K562 (cell line): ENCODE measurements at regions not wholly inside any gene's neighbourhood (a gene's known extent, or its start where the extent isn't known, plus 50 kb on each side); places are given as distances from the start of the nearest gene placed in this dataset.

Experiments
- ATAC-seq: fragments of 200-7000 bp; cut with Tn5 transposase; 3 replicates; pipeline ENCODE4 v1.9.1; 2020; ENCODE audit warnings: moderate library complexity
- BruUV-seq: library from RNA; stranded (reverse); fragments of 400-500 nt; replicated peaks from 2 replicates; lab custom pipeline; 2021; lab: Mats Ljungman, UMichigan
- CTCF ChIA-PET: fragments of 300-600 bp; formaldehyde crosslinking; extraction: SDS; loops from one replicate; lab custom pipeline; 2021; ENCODE audit warnings: low intra/inter-chr PET ratio; lab: Yijun Ruan, JAX
- POLR2A ChIA-PET: fragments of 300-600, 350-650 bp; sonication (Branson Sonifier 250); formaldehyde crosslinking; extraction: SDS; loops from one replicate; lab custom pipeline; 2021; ENCODE audit warnings: antibody characterized with exemption, inconsistent platforms; lab: Yijun Ruan, JAX
- DNase-seq, 4 experiments: peaks; one replicate each; pipeline versions ENCODE4 v3.0.0 to v3.0.0-alpha.2; 2011 to 2018; ENCODE audit warnings: low spot score in 3 of 4, mixed read lengths in 3 of 4; ENCODE audit errors: extremely low read depth in 1 of 4
- FAIRE-seq: peaks from 2 replicates; lab custom pipeline; 2011; peaks lifted over from hg19 to GRCh38; lab: Jason Lieb, UNC
- H2AFZ ChIP-seq: 2 replicates; pipeline ENCODE4 v1.6.0; 2011; ENCODE audit warnings: low read depth, low read length, control low read depth, inconsistent platforms
- H3K27ac ChIP-seq: fragments of 200-600 bp; 3 replicates; pipeline ENCODE4 v1.8.0; 2011; ENCODE audit warnings: low read depth, mild to moderate bottlenecking, control low read depth, inconsistent platforms, low read length, moderate library complexity, mixed read lengths; ENCODE audit errors: extremely low read depth
- H3K27me3 ChIP-seq, 2 experiments: fragments of 300-600 bp in 1 of 2; 2 replicates in 1 of 2; 3 replicates in 1 of 2; pipeline versions ENCODE4 v1.6.0 to v1.8.0; 2011; ENCODE audit warnings: inconsistent platforms in 2 of 2, low read length in 2 of 2, mild to moderate bottlenecking in 1 of 2, mixed read lengths in 1 of 2, moderate library complexity in 1 of 2; ENCODE audit not compliant: control insufficient read depth in 2 of 2, insufficient read depth in 2 of 2
- H3K36me3 ChIP-seq: fragments of 300-600 bp; 3 replicates; pipeline ENCODE4 v1.8.0; 2011; ENCODE audit warnings: mild to moderate bottlenecking, low read length, inconsistent platforms; ENCODE audit not compliant: control insufficient read depth, insufficient read depth
- H3K4me1 ChIP-seq, 2 experiments: fragments of 200-600 bp in 1 of 2; replicated peaks in 1 of 2; 2 replicates in 1 of 2; 3 replicates in 1 of 2; pipeline versions ENCODE4 v1.5.1 to v1.8.0; 2011; ENCODE audit warnings: inconsistent platforms in 2 of 2, low read length in 2 of 2, mild to moderate bottlenecking in 1 of 2, mixed read lengths in 1 of 2, moderate library complexity in 1 of 2; ENCODE audit not compliant: control insufficient read depth in 2 of 2, insufficient read depth in 2 of 2
- H3K4me2 ChIP-seq: 2 replicates; pipeline ENCODE4 v1.6.1; 2011; ENCODE audit warnings: low read length, control low read depth, inconsistent platforms, mixed read lengths; ENCODE audit not compliant: insufficient read depth
- H3K4me3 ChIP-seq: fragments of 200-600 bp; sonication (generic), shearing (Covaris generic); 2 replicates; pipeline ENCODE4 v1.5.1; 2016; ENCODE audit warnings: control low read depth, inconsistent platforms
- H3K79me2 ChIP-seq: fragments of 200-600 bp; 3 replicates; pipeline ENCODE4 v1.8.0; 2011; ENCODE audit warnings: low read length, inconsistent platforms; ENCODE audit not compliant: control insufficient read depth, insufficient read depth
- H3K9ac ChIP-seq, 2 experiments: 2 replicates each; pipeline versions ENCODE4 v1.6.0 to v1.6.1; 2011; ENCODE audit warnings: low read depth in 2 of 2, low read length in 2 of 2, control low read depth in 1 of 2, inconsistent platforms in 1 of 2, mild to moderate bottlenecking in 1 of 2, mixed read lengths in 1 of 2; ENCODE audit not compliant: insufficient read depth in 1 of 2
- H3K9me1 ChIP-seq: one replicate; pipeline ENCODE4 v1.6.0; 2011; ENCODE audit warnings: inconsistent platforms, mild to moderate bottlenecking, low read length, moderate library complexity; ENCODE audit not compliant: control insufficient read depth, insufficient read depth
- H3K9me3 ChIP-seq: replicated peaks from 2 replicates; pipeline ENCODE4 v1.5.1; 2011; ENCODE audit warnings: low read depth, low read length, inconsistent platforms; ENCODE audit not compliant: control insufficient read depth, insufficient read depth
- H4K20me1 ChIP-seq: replicated peaks from 2 replicates; pipeline ENCODE4 v1.6.1; 2011; ENCODE audit warnings: low read length, inconsistent platforms, mixed read lengths; ENCODE audit not compliant: control insufficient read depth, insufficient read depth
- EZH2 ChIP-seq: IDR thresholded peaks from 2 replicates; pipeline ENCODE4 v1.6.1; 2012; ENCODE audit warnings: low read depth, mild to moderate bottlenecking, inconsistent platforms, low read length, borderline replicate concordance
- GTF2B ChIP-seq: IDR thresholded peaks from 2 replicates; pipeline ENCODE4 v1.6.1; 2011; ENCODE audit not compliant: insufficient read length; ENCODE audit errors: extremely low read depth
- IRF2 ChIP-seq: sonication (generic); formaldehyde crosslinking; IDR thresholded peaks from 2 replicates; pipeline ENCODE4 v1.8.1; 2022; ENCODE audit warnings: mild to moderate bottlenecking, missing genetic modification reagents
- MECOM ChIP-seq: fragments of 250-450 bp; sonication (Bioruptor Pico); IDR thresholded peaks from 2 replicates; pipeline ENCODE4 v1.8.0; 2022; ENCODE audit warnings: inconsistent platforms
- NR3C1 ChIP-seq: sonication (generic); formaldehyde crosslinking; IDR thresholded peaks from 2 replicates; pipeline ENCODE4 v1.8.1; 2022; ENCODE audit warnings: missing genetic modification reagents
- RBFOX2 ChIP-seq: fragments of 200-400 bp; formaldehyde crosslinking; IDR thresholded peaks from 2 replicates; pipeline ENCODE4 v1.6.1; 2017; ENCODE audit warnings: low read depth, mild to moderate bottlenecking, low read length, moderate library complexity
- REST ChIP-seq, 2 experiments: fragments of 450-650 bp; formaldehyde crosslinking in 1 of 2; IDR thresholded peaks; 2 replicates each; pipeline versions ENCODE4 v1.4.0 to v1.6.1; 2014 to 2020; ENCODE audit warnings: mild to moderate bottlenecking in 2 of 2, borderline replicate concordance in 1 of 2, low read depth in 1 of 2
- SMARCA4 ChIP-seq: fragments of 450-650 bp; IDR thresholded peaks from 2 replicates; pipeline ENCODE4 v1.6.1; 2016
- WGBS: fragments of 100-300 bp; shearing (Covaris generic); methylation state at CpG from one replicate; pipeline ENCODE4 v1.1.6; 2016; ENCODE audit warnings: low coverage, mixed read lengths; ENCODE audit not compliant: insufficient coverage; ENCODE audit errors: missing lambda C conversion rate; 5-methylcytosine and 5-hydroxymethylcytosine counted together
- in situ Hi-C: fragments of 300-500 bp; cut with MboI; formaldehyde crosslinking; loops from 4 replicates; pipeline ENCODE4 v1.15.0; 2018; ENCODE audit warnings: inconsistent platforms, mixed read lengths
- intact Hi-C: fragments of 100-400 bp; cut with micrococcal nuclease; formaldehyde crosslinking; loops from 2 replicates; pipeline ENCODE4 v1.14.2; 2022

DNA sequence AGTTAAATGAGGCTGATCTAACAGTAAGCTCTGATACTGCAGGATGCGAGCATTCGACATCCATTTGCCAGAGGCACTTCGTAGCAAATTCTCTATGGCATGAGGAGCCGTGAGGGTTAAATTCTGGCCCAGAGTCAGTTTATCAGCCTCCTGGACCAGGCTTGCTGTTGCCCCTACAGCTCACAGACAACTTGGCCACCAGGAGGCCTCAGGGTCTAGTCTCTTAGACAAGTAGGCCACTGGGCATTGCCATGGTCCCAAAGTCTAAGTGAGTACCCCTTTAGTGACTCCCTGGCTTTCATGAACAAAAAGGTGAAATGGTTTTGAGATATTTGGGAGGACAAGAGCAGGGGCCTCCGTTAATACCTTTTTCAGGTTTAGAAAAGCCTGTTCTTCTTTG, 178.0 kb upstream of the MBL2 start:
- Histone ChIP-seq H4K20me1 (no peaks in the 10 kb centered on the region), H3K4me2 (no peak overlapping the region), H3K36me3 (no peaks in the 10 kb centered on the region), H3K27me3 (no peaks in the 10 kb centered on the region), H3K9ac (no peak overlapping the region), H3K79me2 (no peaks in the 10 kb centered on the region), H2AFZ (no peak overlapping the region), H3K4me1 (no peaks in the 10 kb centered on the region), H3K9me1 (no peaks in the 10 kb centered on the region), H3K4me3 (no peak overlapping the region), H3K9me3 (no peaks in the 10 kb centered on the region), H3K27ac (no peak overlapping the region)
- DNase-seq (no peak), ATAC-seq (no peak), FAIRE-seq (no peak)
- in situ Hi-C loops: no loop called here
- POLR2A ChIA-PET: no interaction called here
- BruUV-seq: no TSS peak
- CTCF ChIA-PET: no interaction called here
- intact Hi-C loops: no loop called here
- 0% methylated on average over 5 of the region's 5 CpGs for WGBS
- TF ChIP-seq EZH2 (no peak), MECOM (CRISPR knock-in tag) (no peak), RBFOX2 (no peak), SMARCA4 (no peak), GTF2B (no peak), REST (IDR thresholded peaks at IDR 0.05; ENCODE audit: borderline replicate concordance) (no peak), REST (CRISPR knock-in tag; IDR thresholded peaks at IDR 0.05; ENCODE audit: low read depth) (no peak), IRF2 (CRISPR knock-in tag) (no peak), NR3C1 (CRISPR knock-in tag) (no peak)
